ENCODE measurements at regions not wholly inside any gene's neighbourhood (a gene's known extent, or its start where the extent isn't known, plus 50 kb on each side); places are given as distances from the start of the nearest gene placed in this dataset.

DNA sequence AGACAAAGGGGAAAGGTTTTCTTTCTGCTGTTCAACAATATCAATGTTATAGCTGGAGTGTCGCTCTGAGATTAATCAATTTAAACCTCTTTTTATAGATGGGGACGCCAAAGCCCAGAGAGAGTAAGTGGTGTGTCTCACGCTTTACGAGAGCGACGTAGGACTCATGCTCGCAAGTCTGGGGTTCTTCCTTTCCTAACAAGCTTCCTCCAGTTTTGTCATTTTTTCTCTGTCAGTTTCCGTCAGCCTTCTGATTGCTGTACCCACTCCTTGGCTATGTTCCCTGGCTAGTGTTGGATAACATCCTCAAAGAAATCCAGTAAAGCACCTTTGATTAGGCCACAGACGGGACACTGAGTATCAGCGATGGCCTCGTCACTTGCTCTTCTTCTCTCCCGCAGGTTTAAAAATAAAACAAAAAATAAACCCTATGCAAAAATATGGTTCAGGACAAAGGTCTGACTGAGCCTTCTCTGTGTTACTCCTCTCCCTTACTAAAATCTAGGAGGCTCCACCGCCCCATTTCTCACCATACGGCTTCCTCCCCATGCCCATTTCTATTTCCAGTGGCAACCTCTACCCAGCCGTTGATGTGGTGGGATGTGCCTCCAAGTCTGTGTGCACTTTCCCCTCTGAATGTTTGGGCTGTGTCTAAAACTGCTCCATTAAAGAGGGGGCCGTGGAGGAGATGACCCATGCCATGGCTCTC is 172.7 kb upstream of the PARP11 start:
- no peak for DNase-seq
- no peaks in the 10 kb centered on the region for H3K27me3 ChIP-seq (replicated peaks; ENCODE audit: control insufficient read depth, insufficient read depth, low read length, poor library complexity, severe bottlenecking)
- H3K36me3 ChIP-seq (ENCODE audit: control insufficient read depth, insufficient read depth, low read length) = no peaks in the 10 kb centered on the region

GRCh38 chr12:4044736-4045730 is 171.8 kb upstream of the PARP11 start:
- no peak overlapping the region for H3K27ac ChIP-seq (ENCODE audit: insufficient read depth, low read length, poor library complexity, severe bottlenecking)
- no peaks in the 10 kb centered on the region for H3K27me3 ChIP-seq (replicated peaks; ENCODE audit: control insufficient read depth, insufficient read depth, low read length, poor library complexity, severe bottlenecking)
- no peaks in the 10 kb centered on the region for H3K4me1 ChIP-seq (ENCODE audit: control insufficient read depth, insufficient read depth, low read length, poor library complexity, severe bottlenecking)
- H3K9me3 ChIP-seq (ENCODE audit: control insufficient read depth, low read length) = no peaks in the 10 kb centered on the region
- no peak for DNase-seq
- no peaks in the 10 kb centered on the region for H3K36me3 ChIP-seq (ENCODE audit: control insufficient read depth, insufficient read depth, low read length)
- no peak overlapping the region for H3K4me3 ChIP-seq (ENCODE audit: insufficient read depth, low read depth, low read length, poor library complexity, severe bottlenecking)

More for the DNA sequence above, 172.7 kb upstream of the PARP11 start:
- Histone ChIP-seq H3K27ac (ENCODE audit: insufficient read depth, low read length, poor library complexity, severe bottlenecking) (no peak overlapping the region), H3K4me1 (ENCODE audit: control insufficient read depth, insufficient read depth, low read length, poor library complexity, severe bottlenecking) (no peaks in the 10 kb centered on the region), H3K9me3 (ENCODE audit: control insufficient read depth, low read length) (no peaks in the 10 kb centered on the region), H3K4me3 (ENCODE audit: insufficient read depth, low read depth, low read length, poor library complexity, severe bottlenecking) (no peak overlapping the region)

DNA sequence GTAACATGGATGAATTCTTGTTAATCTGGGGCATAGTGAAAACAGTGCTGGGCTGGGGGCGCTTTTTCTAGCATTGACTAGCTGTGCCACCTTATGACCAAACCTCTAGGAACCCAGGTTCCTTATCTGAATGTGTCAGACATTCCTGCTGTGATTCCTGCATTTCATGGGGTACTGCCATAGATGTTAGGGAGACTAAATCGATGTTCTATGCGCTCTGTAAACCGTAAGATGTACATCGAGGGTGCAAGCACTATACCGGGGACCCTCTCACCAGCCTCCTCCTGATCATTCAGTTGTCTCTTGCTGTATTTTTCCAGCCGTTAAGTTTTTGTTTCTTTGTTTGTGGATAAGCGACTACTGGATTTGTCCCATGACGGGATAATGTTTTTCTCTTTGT is 170.9 kb upstream of the PARP11 start:
- H3K9me3 ChIP-seq (ENCODE audit: control insufficient read depth, low read length) = no peaks in the 10 kb centered on the region
- H3K27ac ChIP-seq (ENCODE audit: insufficient read depth, low read length, poor library complexity, severe bottlenecking) = no peak overlapping the region
- H3K4me3 ChIP-seq (ENCODE audit: insufficient read depth, low read depth, low read length, poor library complexity, severe bottlenecking) = no peak overlapping the region
- no peak for DNase-seq
- H3K36me3 ChIP-seq (ENCODE audit: control insufficient read depth, insufficient read depth, low read length) = no peaks in the 10 kb centered on the region
- no peaks in the 10 kb centered on the region for H3K4me1 ChIP-seq (ENCODE audit: control insufficient read depth, insufficient read depth, low read length, poor library complexity, severe bottlenecking)
- H3K27me3 ChIP-seq (replicated peaks; ENCODE audit: control insufficient read depth, insufficient read depth, low read length, poor library complexity, severe bottlenecking) = no peaks in the 10 kb centered on the region

- H3K27ac ChIP-seq (ENCODE audit: insufficient read depth, low read length, poor library complexity, severe bottlenecking) = no peak overlapping the region
- DNase-seq = no peak
- no peaks in the 10 kb centered on the region for H3K4me1 ChIP-seq (ENCODE audit: control insufficient read depth, insufficient read depth, low read length, poor library complexity, severe bottlenecking)
- no peaks in the 10 kb centered on the region for H3K9me3 ChIP-seq (ENCODE audit: control insufficient read depth, low read length)
- H3K4me3 ChIP-seq (ENCODE audit: insufficient read depth, low read depth, low read length, poor library complexity, severe bottlenecking) = no peak overlapping the region
- no peaks in the 10 kb centered on the region for H3K36me3 ChIP-seq (ENCODE audit: control insufficient read depth, insufficient read depth, low read length)
- no peaks in the 10 kb centered on the region for H3K27me3 ChIP-seq (replicated peaks; ENCODE audit: control insufficient read depth, insufficient read depth, low read length, poor library complexity, severe bottlenecking)
Measured at GRCh38 chr12:4041187-4041885, 168.1 kb upstream of the PARP11 start.

- H3K9me3 ChIP-seq (ENCODE audit: control insufficient read depth, low read length) = no peaks in the 10 kb centered on the region
- no peaks in the 10 kb centered on the region for H3K27me3 ChIP-seq (replicated peaks; ENCODE audit: control insufficient read depth, insufficient read depth, low read length, poor library complexity, severe bottlenecking)
- H3K36me3 ChIP-seq (ENCODE audit: control insufficient read depth, insufficient read depth, low read length) = no peaks in the 10 kb centered on the region
- no peak for DNase-seq
- no peaks in the 10 kb centered on the region for H3K4me1 ChIP-seq (ENCODE audit: control insufficient read depth, insufficient read depth, low read length, poor library complexity, severe bottlenecking)
- no peak overlapping the region for H3K27ac ChIP-seq (ENCODE audit: insufficient read depth, low read length, poor library complexity, severe bottlenecking)
- no peak overlapping the region for H3K4me3 ChIP-seq (ENCODE audit: insufficient read depth, low read depth, low read length, poor library complexity, severe bottlenecking)
Measured at GRCh38 chr12:4039931-4040330, 166.7 kb upstream of the PARP11 start.

GRCh38 chr12:4037747-4038312 is 164.6 kb upstream of the PARP11 start:
- H3K4me1 ChIP-seq (ENCODE audit: control insufficient read depth, insufficient read depth, low read length, poor library complexity, severe bottlenecking) = no peaks in the 10 kb centered on the region
- no peak for DNase-seq
- no peaks in the 10 kb centered on the region for H3K36me3 ChIP-seq (ENCODE audit: control insufficient read depth, insufficient read depth, low read length)
- H3K4me3 ChIP-seq (ENCODE audit: insufficient read depth, low read depth, low read length, poor library complexity, severe bottlenecking) = no peak overlapping the region
- no peak overlapping the region for H3K27ac ChIP-seq (ENCODE audit: insufficient read depth, low read length, poor library complexity, severe bottlenecking)
- H3K27me3 ChIP-seq (replicated peaks; ENCODE audit: control insufficient read depth, insufficient read depth, low read length, poor library complexity, severe bottlenecking) = no peaks in the 10 kb centered on the region
- no peaks in the 10 kb centered on the region for H3K9me3 ChIP-seq (ENCODE audit: control insufficient read depth, low read length)

DNA sequence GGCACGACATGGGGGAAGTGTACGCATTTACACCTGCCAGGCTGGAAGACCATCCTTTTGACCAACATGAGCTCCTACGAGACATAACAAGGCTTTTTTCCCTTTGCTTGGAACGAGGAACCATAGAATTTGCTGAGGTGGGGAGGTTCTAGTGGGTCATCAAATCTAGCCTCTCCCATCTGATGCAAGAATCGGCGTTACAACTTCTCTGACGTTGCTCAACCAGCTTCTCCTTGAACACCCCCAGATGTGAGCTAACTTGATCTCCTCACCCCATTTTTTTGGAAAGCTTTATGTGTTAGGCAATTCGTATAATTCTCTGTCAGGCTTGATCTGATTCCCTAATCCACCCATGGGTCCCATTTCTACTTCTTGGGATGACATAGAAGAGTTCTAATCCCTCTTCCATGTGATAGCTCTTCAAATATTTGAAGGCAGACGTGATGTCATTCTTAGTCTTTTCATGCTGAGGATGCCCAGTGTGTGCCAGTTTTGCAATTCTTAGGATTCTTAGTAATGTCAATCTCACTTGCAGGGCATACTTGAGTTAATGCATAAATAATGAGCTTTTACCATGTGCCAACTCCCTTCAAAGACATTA is 163.6 kb upstream of the PARP11 start:
- Histone ChIP-seq H3K36me3 (ENCODE audit: control insufficient read depth, insufficient read depth, low read length) (no peaks in the 10 kb centered on the region), H3K9me3 (ENCODE audit: control insufficient read depth, low read length) (no peaks in the 10 kb centered on the region), H3K27me3 (replicated peaks; ENCODE audit: control insufficient read depth, insufficient read depth, low read length, poor library complexity, severe bottlenecking) (no peaks in the 10 kb centered on the region), H3K4me1 (ENCODE audit: control insufficient read depth, insufficient read depth, low read length, poor library complexity, severe bottlenecking) (peaks cover under 1% of the 10 kb centered on the region), H3K4me3 (ENCODE audit: insufficient read depth, low read depth, low read length, poor library complexity, severe bottlenecking) (no peak overlapping the region), H3K27ac (ENCODE audit: insufficient read depth, low read length, poor library complexity, severe bottlenecking) (no peak overlapping the region)
- DNase-seq = no peak

GRCh38 chr12:4034921-4035320 is 161.7 kb upstream of the PARP11 start:
- DNase-seq = no peak
- Histone ChIP-seq H3K9me3 (ENCODE audit: control insufficient read depth, low read length) (no peaks in the 10 kb centered on the region), H3K27me3 (replicated peaks; ENCODE audit: control insufficient read depth, insufficient read depth, low read length, poor library complexity, severe bottlenecking) (no peaks in the 10 kb centered on the region), H3K36me3 (ENCODE audit: control insufficient read depth, insufficient read depth, low read length) (no peaks in the 10 kb centered on the region), H3K4me3 (ENCODE audit: insufficient read depth, low read depth, low read length, poor library complexity, severe bottlenecking) (no peak overlapping the region), H3K27ac (ENCODE audit: insufficient read depth, low read length, poor library complexity, severe bottlenecking) (no peak overlapping the region), H3K4me1 (ENCODE audit: control insufficient read depth, insufficient read depth, low read length, poor library complexity, severe bottlenecking) (peaks cover 5% of the 10 kb centered on the region)

GRCh38 chr12:4032924-4033615 is 159.9 kb upstream of the PARP11 start:
- Histone ChIP-seq H3K27ac (ENCODE audit: insufficient read depth, low read length, poor library complexity, severe bottlenecking) (no peak overlapping the region), H3K4me3 (ENCODE audit: insufficient read depth, low read depth, low read length, poor library complexity, severe bottlenecking) (no peak overlapping the region), H3K27me3 (replicated peaks; ENCODE audit: control insufficient read depth, insufficient read depth, low read length, poor library complexity, severe bottlenecking) (no peaks in the 10 kb centered on the region), H3K9me3 (ENCODE audit: control insufficient read depth, low read length) (no peaks in the 10 kb centered on the region), H3K4me1 (ENCODE audit: control insufficient read depth, insufficient read depth, low read length, poor library complexity, severe bottlenecking) (peaks cover 8% of the 10 kb centered on the region), H3K36me3 (ENCODE audit: control insufficient read depth, insufficient read depth, low read length) (no peaks in the 10 kb centered on the region)
- no peak for DNase-seq
